B cell (primary cell): ENCODE measurements at regions not wholly inside any gene's neighbourhood (a gene's known extent, or its start where the extent isn't known, plus 50 kb on each side); places are given as distances from the start of the nearest gene placed in this dataset.

Source experiments
- ATAC-seq: fragments of 200-7000 bp; cut with Tn5 transposase; one replicate; pipeline ENCODE4 v1.10.0; 2021; ENCODE audit warnings: low read depth, mild to moderate bottlenecking, moderate number of reproducible peaks, moderate library complexity
- CTCF ChIA-PET: fragments of 350-600 bp; sonication (Branson Sonifier 250); formaldehyde crosslinking; loops from one replicate; lab custom pipeline; 2021; ENCODE audit warnings: antibody characterized with exemption, inconsistent platforms; lab: Charles Lee
- POLR2A ChIA-PET: fragments of 350-600 bp; sonication (Branson Sonifier 250); formaldehyde crosslinking; loops from one replicate; lab custom pipeline; 2021; ENCODE audit warnings: antibody characterized with exemption; lab: Charles Lee
- DNase-seq: peaks from one replicate; pipeline ENCODE4 v3.0.0; 2013
- H2AFZ ChIP-seq: 2 replicates; pipeline ENCODE4 v1.6.1; 2012; ENCODE audit warnings: mild to moderate bottlenecking, low read depth, low read length; ENCODE audit not compliant: insufficient read depth, poor library complexity, severe bottlenecking
- H3K27ac ChIP-seq, 2 donors: 1 replicate in 1 of 2; 2 replicates in 1 of 2; pipeline ENCODE4 v1.5.1; 2012 to 2013; ENCODE audit warnings: low read length in 2 of 2, mild to moderate bottlenecking in 2 of 2, moderate library complexity in 1 of 2
- H3K27me3 ChIP-seq, 4 experiments: fragments of 200-600 bp in 1 of 4; sonication (generic) in 1 of 4; replicated peaks in 1 of 4; 1 replicate in 2 of 4; 2 replicates in 2 of 4; pipeline versions ENCODE4 v1.6.1 to v1.7.0; 2013 to 2016; ENCODE audit warnings: low read length in 3 of 4, mild to moderate bottlenecking in 2 of 4, mixed read lengths in 1 of 4, moderate library complexity in 1 of 4; ENCODE audit not compliant: insufficient read depth in 4 of 4, control insufficient read depth in 3 of 4; ENCODE audit errors: control extremely low read depth in 1 of 4
- H3K36me3 ChIP-seq, 2 experiments: replicated peaks in 1 of 2; 1 replicate in 1 of 2; 2 replicates in 1 of 2; pipeline versions ENCODE4 v1.6.1 to v1.7.1; 2013; ENCODE audit warnings: low read length in 1 of 2; ENCODE audit not compliant: insufficient read depth in 2 of 2, control insufficient read depth in 1 of 2; ENCODE audit errors: control extremely low read depth in 1 of 2, extremely low read depth in 1 of 2
- H3K4me1 ChIP-seq, 2 donors: fragments of 200-600 bp in 1 of 2; sonication (generic) in 1 of 2; 1 replicate in 1 of 2; 2 replicates in 1 of 2; pipeline versions ENCODE4 v1.5.1 to v1.6.1; 2013 to 2017; ENCODE audit warnings: low read length in 2 of 2; ENCODE audit not compliant: control insufficient read depth in 2 of 2, insufficient read depth in 2 of 2
- H3K4me2 ChIP-seq: replicated peaks from 2 replicates; pipeline ENCODE3; 2012; ENCODE audit warnings: mild to moderate bottlenecking, low read depth, low read length; ENCODE audit not compliant: poor library complexity, severe bottlenecking
- H3K4me3 ChIP-seq, 5 experiments: fragments of 200-600 bp in 1 of 5; sonication (generic) in 1 of 5; 1 replicate in 3 of 5; 2 replicates in 2 of 5; pipeline versions ENCODE4 v1.5.1 to v1.7.0; 2011 to 2016; ENCODE audit warnings: low read length in 4 of 5, mild to moderate bottlenecking in 4 of 5, low read depth in 2 of 5, control low read depth in 1 of 5, moderate library complexity in 1 of 5; ENCODE audit not compliant: insufficient read depth in 1 of 5; ENCODE audit errors: control extremely low read depth in 1 of 5, extremely low read depth in 1 of 5
- H3K79me2 ChIP-seq: fragments of 200-600 bp; sonication (generic); one replicate; pipeline ENCODE4 v1.6.0; 2016; ENCODE audit warnings: low read length; ENCODE audit not compliant: control insufficient read depth, insufficient read depth
- H3K9ac ChIP-seq: fragments of 200-600 bp; sonication (generic); 2 replicates; pipeline ENCODE4 v1.6.1; 2017; ENCODE audit warnings: mild to moderate bottlenecking, low read length, moderate library complexity
- H3K9me3 ChIP-seq, 3 donors: one replicate each; pipeline versions ENCODE4 v1.6.1 to v1.7.1; 2013; ENCODE audit warnings: low read length in 2 of 3; ENCODE audit not compliant: control insufficient read depth in 2 of 3, insufficient read depth in 1 of 3; ENCODE audit errors: control extremely low read depth in 1 of 3
- H4K20me1 ChIP-seq: 2 replicates; pipeline ENCODE4 v1.6.0; 2012; ENCODE audit warnings: mild to moderate bottlenecking, low read length; ENCODE audit not compliant: insufficient read depth, control insufficient read depth, poor library complexity, severe bottlenecking
- H3K27ac Mint-ChIP-seq: one replicate; pipeline ENCODE4 v1.8.0; 2021; ENCODE audit warnings: mixed read lengths
- H3K27me3 Mint-ChIP-seq: one replicate; pipeline ENCODE4 v1.8.0; 2021; ENCODE audit warnings: mixed read lengths
- H3K4me1 Mint-ChIP-seq: one replicate; pipeline ENCODE4 v1.8.0; 2021; ENCODE audit warnings: mixed read lengths
- H3K4me3 Mint-ChIP-seq: one replicate; pipeline ENCODE4 v1.8.0; 2021; ENCODE audit warnings: mixed read lengths
- H3K9me3 Mint-ChIP-seq: one replicate; pipeline ENCODE4 v1.8.0; 2022; ENCODE audit warnings: mixed read lengths; ENCODE audit not compliant: insufficient read depth
- EZH2 ChIP-seq: IDR thresholded peaks from 2 replicates; pipeline ENCODE4 v1.6.1; 2012; ENCODE audit warnings: borderline replicate concordance, low read depth, mild to moderate bottlenecking, moderate library complexity, low read length; ENCODE audit not compliant: insufficient read depth, poor library complexity, severe bottlenecking
- WGBS: methylation state at CpG from one replicate; pipeline ENCODE4 v1.1.5; 2013; ENCODE audit warnings: missing lambda C conversion rate; ENCODE audit not compliant: insufficient coverage; 5-methylcytosine and 5-hydroxymethylcytosine counted together
- intact Hi-C: fragments of 100-400 bp; cut with micrococcal nuclease; formaldehyde crosslinking; loops from one replicate; pipeline ENCODE4 v1.10.0; 2022
- TF ChIP-seq, protein P1 (sequence below): fragments of 200-600 bp; IDR thresholded peaks from one replicate; pipeline ENCODE4 v1.8.0; 2022; ENCODE audit warnings: antibody characterized with exemption, mild to moderate bottlenecking

DNA sequence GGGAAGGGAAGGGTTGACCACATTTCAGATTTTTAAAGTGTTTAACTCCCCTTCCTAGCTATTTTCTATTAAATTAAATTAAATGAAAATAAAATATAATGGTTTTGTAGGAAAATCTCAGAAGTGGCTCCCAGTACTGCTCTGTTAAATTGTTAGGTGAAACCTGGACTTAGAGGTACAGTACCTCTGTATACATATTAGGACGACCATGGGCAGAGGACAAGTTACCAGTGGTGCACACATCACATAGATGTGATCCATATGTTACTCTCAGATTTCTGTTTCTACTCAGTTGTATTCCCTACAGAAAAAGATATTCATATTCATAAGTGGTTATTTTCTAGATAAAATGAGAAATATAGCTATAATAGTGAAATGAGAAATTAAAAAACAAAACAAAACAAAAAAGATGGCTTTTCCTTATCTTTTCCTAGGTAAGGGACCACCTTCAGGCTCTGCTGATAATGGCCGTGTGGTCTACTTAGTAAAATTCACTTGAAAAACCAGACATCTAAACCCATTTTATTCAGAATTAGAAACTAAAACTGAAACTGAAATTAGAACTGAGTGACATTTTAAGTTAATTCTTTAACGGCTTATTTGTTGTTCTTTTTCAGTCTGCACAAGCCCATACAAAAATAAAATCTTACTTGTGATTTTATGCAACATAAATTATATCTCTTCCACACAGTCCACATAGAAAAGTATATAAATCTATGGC is 832.5 kb upstream of the CHAC2 start:
- no peak for ATAC-seq
- H2AFZ ChIP-seq = no peak overlapping the region
- H4K20me1 ChIP-seq = no peaks in the 10 kb centered on the region
- no peak overlapping the region for H3K4me3 Mint-ChIP-seq
- no peak for TF ChIP-seq EZH2
- TF ChIP-seq, protein P1, sequence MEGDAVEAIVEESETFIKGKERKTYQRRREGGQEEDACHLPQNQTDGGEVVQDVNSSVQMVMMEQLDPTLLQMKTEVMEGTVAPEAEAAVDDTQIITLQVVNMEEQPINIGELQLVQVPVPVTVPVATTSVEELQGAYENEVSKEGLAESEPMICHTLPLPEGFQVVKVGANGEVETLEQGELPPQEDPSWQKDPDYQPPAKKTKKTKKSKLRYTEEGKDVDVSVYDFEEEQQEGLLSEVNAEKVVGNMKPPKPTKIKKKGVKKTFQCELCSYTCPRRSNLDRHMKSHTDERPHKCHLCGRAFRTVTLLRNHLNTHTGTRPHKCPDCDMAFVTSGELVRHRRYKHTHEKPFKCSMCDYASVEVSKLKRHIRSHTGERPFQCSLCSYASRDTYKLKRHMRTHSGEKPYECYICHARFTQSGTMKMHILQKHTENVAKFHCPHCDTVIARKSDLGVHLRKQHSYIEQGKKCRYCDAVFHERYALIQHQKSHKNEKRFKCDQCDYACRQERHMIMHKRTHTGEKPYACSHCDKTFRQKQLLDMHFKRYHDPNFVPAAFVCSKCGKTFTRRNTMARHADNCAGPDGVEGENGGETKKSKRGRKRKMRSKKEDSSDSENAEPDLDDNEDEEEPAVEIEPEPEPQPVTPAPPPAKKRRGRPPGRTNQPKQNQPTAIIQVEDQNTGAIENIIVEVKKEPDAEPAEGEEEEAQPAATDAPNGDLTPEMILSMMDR = no peak
- ChIA-PET POLR2A (no interaction called here), CTCF (no interaction called here)
- no CpG with 5 or more reads among the region's 3 CpGs for WGBS
- no peak overlapping the region for H3K27ac Mint-ChIP-seq
- H3K4me1 ChIP-seq = no peaks in the 10 kb centered on the region
- no peaks in the 10 kb centered on the region for H3K36me3 ChIP-seq
- no peak overlapping the region for H3K9ac ChIP-seq
- no peak overlapping the region for H3K4me3 ChIP-seq
- H3K9me3 Mint-ChIP-seq = no peaks in the 10 kb centered on the region
- H3K27ac ChIP-seq = no peak overlapping the region
- H3K4me2 ChIP-seq = no peak overlapping the region
- no peaks in the 10 kb centered on the region for H3K27me3 Mint-ChIP-seq
- no peaks in the 10 kb centered on the region for H3K79me2 ChIP-seq
- H3K9me3 ChIP-seq = no peaks in the 10 kb centered on the region
- H3K4me1 Mint-ChIP-seq = no peaks in the 10 kb centered on the region
- no peaks in the 10 kb centered on the region for H3K27me3 ChIP-seq
- intact Hi-C loops = no loop called here
- no peak for DNase-seq

DNA sequence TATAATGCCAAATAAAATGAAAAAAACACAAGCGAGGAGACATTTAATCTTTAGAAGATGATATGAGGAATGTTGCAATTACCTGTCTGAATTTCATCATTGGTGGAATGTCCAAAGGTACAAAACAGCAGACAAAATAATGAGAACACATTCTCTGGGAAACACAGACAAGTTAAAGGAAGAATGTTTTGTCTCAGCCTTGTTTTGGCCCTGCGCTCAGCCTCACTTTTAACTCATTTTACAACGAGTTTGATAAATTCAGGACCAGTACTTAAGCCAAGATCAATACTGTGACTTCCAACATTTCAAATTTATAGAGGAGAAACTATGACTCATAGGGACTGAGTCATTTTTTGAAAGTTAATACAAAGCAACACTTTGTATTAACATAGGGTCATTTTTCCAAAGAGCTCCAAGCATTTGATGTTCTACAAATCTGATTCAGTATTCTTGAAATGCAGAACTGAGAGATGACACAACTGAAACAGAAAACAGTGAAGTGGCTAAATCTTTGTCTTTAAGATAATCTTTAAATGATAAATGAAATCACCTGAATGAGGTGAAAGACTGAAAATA is 833.2 kb upstream of the CHAC2 start:
- CTCF ChIA-PET = no interaction called here

More for the DNA sequence above, 833.2 kb upstream of the CHAC2 start:
- Histone ChIP-seq H3K4me1 (no peaks in the 10 kb centered on the region), H2AFZ (no peak overlapping the region), H4K20me1 (no peaks in the 10 kb centered on the region), H3K4me2 (no peak overlapping the region), H3K9ac (no peak overlapping the region), H3K27me3 (no peaks in the 10 kb centered on the region), H3K36me3 (no peaks in the 10 kb centered on the region), H3K79me2 (no peaks in the 10 kb centered on the region), H3K9me3 (peaks cover 0 to 5% (median 0%) of the 10 kb centered on the region in 3 donors), H3K4me3 (no peak overlapping the region), H3K27ac (no peak overlapping the region)
- TF ChIP-seq, protein P1 = no peak
- TF ChIP-seq EZH2 = no peak
- Mint-ChIP-seq H3K4me1 (no peaks in the 10 kb centered on the region), H3K27me3 (no peaks in the 10 kb centered on the region), H3K27ac (no peak overlapping the region), H3K4me3 (no peak overlapping the region), H3K9me3 (peaks cover under 1% of the 10 kb centered on the region)
- WGBS = 100% methylated on average over 1 of the region's 3 CpGs
- POLR2A ChIA-PET = no interaction called here
- intact Hi-C loops = no loop called here
- DNase-seq = no peak
- ATAC-seq = no peak
